HG03378 (cell line): ENCODE measurements at regions not wholly inside any gene's neighbourhood (a gene's known extent, or its start where the extent isn't known, plus 50 kb on each side); places are given as distances from the start of the nearest gene placed in this dataset.

Experiments used
- ATAC-seq: cut with Tn5 transposase; IDR thresholded peaks from one replicate; pipeline ENCODE4 v1.9.1; 2021; ENCODE audit warnings: mild to moderate bottlenecking, moderate library complexity; ENCODE audit not compliant: unreplicated experiment

DNA sequence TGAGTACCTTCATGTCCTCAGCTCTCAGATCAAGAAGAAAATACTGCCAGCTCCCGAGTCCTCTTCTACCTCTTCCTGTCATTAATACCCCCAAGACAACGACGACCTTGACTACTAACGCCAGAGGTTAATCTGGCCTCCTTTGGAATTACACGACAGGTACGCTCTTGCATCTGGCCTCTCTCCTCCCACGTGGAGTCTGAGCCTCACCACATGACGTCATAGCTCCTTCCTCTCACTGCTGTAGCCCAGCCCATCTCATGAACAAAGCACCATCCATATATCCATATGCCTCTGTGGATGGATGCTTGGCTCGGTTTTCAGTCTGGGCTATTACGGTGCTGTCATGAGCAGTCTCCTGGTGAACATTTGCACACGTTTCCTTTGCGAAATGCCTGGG is 110.2 kb upstream of the TNRC6C start:
- no peak for ATAC-seq

DNA sequence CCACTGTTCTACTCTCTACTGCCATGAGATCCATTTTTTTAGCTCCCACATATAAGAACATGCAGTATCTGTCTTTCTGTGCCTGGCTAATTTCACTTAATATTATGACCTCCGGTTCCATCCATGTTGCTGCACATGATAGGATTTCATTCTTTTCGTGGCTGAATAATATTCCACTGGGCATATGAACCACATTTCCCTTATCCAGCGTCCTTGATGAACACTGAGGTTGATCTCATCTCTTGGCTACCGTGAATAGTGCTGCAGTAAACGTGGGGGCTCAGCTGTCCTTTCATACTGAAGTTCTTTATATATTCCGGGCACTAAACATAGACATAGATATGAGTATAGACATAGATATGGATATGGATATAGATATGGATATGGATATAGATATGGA is 109.3 kb upstream of the TNRC6C start:
- ATAC-seq: no peak

DNA sequence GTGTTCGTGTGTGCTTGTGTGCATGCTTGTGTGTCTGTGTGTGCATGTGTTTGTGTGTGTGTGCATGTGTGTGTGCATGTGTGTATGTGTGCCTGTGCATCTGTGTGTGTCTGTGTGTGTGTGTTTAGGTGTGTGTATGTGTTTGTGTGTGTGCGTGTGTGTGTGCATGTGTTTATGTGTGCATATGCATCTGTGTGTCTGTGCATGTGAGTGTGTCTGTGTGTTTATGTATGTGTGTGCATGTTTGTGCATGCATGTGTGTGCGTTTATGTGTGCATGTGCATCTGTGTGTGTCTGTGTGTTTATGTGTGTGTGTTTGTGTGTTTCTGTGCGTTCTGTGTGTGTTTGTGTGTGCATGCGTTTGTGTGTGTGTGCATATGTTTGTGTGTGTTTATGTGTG is 106.6 kb upstream of the TNRC6C start:
- no peak for ATAC-seq

GRCh38 chr17:77852731-77853130 is 105.8 kb upstream of the TNRC6C start:
- ATAC-seq: no peak

GRCh38 chr17:77853191-77853977 is 105.1 kb upstream of the TNRC6C start:
- ATAC-seq: no peak

DNA sequence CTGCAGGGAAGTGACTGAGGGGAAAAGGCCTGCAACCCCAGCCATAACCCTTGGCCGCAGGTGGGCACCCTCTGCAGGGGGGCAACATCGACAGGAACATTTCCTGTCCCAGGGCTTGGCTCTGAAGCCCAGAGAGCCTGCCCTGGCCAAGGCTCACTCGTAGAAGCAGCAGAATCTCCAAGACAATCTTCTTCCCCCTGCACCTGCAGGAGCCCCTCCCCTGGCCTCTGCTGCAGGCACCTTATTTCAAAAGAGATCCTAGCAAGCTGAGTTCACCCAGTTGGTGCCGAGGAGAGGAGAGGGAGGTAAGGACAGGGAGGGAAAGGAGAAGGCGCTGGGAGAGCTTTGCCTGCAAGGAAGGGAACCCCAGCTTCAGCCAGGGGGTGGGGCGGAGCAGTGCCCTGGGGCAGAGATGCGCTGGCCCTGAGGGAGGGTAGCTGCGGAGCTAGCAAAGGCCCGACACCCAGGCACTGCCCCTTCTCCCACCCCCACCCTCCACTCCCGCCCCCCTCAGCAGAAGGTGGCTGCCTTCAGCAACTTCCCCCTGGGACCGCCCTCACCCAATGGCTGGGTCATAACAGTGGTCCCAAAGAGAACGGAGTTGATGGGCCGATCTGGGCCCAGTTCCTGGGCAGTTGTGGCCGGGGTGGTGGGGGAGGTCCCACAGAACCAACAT is 104.3 kb upstream of the TNRC6C start:
- ATAC-seq: no peak

DNA sequence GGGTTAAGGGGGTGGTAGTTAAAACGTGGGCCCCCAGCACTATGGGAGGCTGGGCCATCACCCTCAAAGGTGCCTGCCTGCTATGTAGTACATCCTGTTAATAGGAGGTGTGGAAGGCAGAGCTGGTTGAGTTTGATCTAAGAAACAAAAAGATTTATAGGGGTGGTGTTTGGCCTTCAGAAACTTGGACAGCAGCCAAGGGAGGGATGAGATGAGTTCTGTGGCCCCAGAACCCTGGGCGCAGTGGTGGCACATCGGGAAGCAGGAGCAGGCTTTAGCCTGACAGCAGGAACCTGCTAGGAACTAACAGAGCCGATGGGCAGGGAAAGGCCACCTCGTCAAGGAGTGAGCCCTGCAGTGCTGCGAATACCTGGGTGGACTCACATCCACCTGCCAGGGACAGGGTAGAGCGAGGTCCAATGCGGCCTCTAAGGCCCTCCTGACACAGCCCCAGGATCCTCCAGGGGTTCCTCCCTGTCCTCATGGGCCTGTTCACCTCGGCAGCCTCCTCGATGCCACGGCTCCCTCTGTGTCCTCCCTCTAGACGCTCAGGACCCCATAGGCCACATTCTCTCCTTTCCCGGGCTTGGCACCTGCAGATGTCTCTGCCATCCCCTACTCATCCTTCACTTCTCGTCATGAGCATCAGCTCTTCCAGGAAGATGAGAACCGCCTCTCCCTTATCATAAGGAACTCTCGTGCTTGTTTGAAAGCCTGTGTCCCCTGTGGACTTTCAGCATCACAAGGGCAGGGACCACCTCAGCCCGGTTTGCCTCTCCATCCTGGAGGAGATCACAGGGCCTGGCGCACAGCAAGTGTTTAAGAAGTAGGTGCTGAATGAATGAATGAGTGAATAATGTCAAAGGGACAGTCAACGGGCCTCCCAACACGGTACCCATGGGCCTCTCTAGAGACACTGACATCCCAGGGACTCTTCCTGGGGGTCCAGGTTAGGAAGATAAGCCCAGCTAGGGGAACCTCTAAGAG is 103.5 kb upstream of the TNRC6C start:
- no peak for ATAC-seq

DNA sequence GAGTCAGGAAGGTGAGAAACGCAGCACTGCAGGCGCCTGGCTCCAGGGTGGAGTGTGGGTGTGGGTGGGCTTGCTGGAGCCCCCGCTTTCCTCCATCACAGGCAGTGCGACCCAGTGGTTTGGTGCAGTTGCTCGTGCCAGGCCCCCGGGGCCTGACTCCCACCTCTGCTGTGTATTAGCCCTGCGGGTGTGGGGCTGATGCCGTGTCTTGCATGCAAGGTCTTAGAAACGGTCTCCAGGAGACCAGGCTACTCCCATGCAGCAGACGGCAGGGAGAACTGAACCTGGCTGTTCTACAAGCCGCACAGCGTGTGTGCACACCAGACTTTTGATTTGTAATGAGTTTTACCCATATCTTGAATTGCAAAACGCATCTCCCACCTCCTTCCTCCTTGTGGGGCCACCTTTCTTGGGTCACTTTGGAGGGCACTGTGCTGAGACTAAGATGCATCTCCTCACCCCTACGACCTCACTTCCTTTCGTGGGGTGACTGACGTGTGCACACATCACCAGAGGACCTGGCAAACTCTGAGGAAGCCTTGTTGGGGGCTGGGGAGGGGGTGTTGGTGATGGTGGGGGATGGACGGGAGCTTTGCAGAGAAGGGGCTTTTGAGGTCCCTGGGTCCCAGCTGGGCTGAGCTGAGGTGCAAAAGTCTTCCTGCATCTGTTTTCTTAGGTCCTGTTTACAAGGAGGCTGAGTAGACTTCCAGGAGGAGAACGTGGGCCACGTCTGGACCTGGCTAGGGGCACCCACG is 101.8 kb upstream of the TNRC6C start:
- ATAC-seq: no peak

DNA sequence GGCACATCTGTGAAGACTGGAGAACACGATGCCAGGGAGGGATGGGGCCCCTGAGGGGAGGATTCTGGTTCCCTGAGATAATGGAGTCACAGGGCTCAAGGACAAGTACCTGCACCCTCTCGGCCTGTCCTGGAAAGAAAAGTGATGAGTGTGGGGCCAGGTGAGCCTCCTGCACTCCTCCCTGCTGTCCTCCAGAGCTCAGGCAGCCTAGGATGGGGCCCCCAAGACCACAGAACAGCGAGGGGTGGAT is 101.3 kb upstream of the TNRC6C start:
- no peak for ATAC-seq

GRCh38 chr17:77857613-77858012 is 100.9 kb upstream of the TNRC6C start:
- ATAC-seq: no peak

- ATAC-seq: no peak
Observed at GRCh38 chr17:77858291-77859034, 100.0 kb upstream of the TNRC6C start.

DNA sequence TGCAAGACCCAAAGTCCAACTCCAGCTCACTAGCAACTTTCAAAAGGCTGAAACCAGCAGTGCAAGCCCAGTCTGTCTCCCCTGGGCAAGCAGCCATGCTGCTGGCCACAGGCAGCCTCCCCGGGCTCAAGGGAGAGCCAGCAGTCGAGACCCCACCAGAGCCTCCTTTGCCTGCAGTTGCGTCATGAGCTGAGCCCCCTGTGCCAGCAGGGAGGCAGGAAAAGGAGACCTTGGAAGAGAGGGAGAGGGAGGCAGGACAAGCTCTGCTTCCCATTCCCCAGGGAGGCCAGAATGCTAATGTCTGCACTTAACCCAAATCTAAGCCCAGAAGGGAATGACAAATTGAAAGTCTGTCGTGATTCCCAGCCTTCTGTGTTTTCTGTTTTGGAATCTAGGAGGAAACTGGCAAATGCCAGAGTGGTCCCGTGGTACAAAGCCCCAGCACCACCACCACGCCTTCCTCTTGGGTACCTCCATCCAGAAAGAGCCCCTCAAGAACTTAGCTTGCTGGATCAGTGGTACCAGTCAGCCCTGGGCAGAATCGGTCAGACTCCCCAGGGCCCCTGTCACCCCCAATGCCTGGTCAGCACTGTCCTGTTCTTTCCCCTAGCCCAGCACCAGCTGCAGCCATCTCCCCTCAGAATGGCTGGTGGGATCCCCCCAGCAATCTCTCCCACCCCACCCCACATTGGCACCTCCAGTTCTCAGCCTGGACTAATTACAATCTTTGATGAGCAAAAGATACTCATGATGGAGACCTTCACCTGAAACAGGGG is 99.3 kb upstream of the TNRC6C start:
- ATAC-seq: no peak

- ATAC-seq: no peak
Observed at GRCh38 chr17:77861133-77861695, 97.3 kb upstream of the TNRC6C start.

- ATAC-seq: no peak
Observed at GRCh38 chr17:77861981-77862645, 96.4 kb upstream of the TNRC6C start.

DNA sequence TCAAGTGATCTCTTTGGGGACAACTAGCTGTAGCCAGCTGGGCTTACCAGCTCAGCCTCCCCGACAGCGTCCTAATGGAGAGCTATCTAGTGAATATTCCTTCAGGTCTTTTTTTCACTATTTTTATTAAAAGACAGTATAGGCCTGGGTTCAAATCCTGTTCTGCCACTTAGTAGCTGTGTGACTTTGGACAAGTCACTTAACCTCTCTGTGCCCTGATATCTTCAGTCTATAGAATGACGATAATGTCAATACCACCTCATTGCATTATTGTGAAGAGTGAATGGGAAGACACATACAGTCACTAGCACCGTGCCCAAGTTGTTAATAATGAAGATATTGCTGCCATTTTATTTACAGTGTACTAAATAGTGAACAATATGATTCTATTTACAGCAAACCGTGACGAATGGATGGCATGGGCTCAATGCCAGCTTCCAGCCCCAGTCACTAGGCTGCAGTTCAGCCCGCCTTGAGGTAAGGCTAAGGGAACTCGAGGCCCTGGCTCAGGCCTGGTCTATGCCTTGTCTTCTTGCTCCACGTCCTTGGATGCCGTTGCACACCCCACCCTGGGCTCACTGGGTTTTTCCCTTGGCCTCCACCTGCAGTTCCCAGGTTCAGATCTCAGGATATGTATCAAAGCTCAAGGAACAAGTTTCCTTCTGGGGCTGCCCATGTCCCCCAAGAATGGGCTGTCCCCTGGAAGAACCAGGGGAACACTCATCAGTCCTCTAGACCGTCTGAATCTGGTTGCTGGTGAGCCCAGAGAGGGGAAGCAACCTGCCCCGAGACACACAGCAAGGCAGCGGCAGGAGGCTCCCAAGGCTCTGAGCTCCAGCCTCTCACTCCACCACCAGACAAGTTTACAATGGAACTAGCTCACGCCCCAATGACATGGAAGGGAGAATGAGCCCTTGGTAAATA is 95.4 kb upstream of the TNRC6C start:
- ATAC-seq: no peak

GRCh38 chr17:77863814-77864161 is 94.7 kb upstream of the TNRC6C start:
- no peak for ATAC-seq

DNA sequence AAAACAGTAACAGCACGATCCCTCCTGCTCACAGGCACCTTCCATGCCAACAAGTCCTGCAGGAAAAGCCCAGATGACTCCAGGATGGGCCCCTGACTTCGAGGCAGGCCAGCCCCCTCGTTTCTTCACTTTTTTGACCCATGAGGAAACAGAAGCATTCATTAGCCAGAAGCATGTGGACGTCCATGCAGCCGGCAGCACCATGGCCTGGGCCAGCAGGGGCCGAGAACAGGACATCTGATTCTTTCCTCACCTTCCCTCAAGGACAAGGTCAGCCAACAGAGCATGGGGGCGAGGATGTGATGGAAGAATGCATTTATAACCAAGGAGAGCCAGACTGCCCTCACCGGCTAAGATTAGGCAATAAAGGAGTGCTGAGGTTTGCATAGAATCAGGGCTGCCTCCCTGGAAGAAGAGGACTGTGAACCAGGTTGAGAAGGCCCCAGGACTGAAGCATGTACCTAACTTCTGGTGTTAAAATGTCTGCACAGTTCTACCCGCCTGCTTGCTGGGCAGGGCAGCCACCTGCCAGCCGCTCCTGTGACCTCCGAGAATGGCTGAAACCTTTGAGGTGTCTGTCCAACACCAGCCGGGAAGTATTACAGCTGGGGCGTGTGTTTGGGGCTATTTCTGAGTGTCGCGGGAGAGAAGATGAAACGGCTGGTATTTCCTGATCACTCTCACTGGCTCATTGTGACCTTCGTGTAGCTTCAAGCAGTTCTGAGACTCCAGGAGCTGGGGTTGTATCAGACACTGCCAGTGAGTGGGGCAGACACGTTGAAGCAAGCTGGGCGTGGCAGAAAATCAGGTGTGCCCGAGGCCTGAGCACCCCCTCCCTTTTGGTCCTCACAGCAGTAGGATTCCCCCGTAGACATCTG is 94.0 kb upstream of the TNRC6C start:
- ATAC-seq: no peak
